Neural progenitor cell (in vitro differentiated cells): ENCODE measurements at regions not wholly inside any gene's neighbourhood (a gene's known extent, or its start where the extent isn't known, plus 50 kb on each side); places are given as distances from the start of the nearest gene placed in this dataset.

Source experiments
- EZH2phosphoT487 ChIP-seq: fragments of 200-600 bp; sonication (generic); IDR thresholded peaks from 2 replicates; pipeline ENCODE4 v1.6.1; 2017; ENCODE audit warnings: antibody characterized with exemption
- TF ChIP-seq, protein P1 (sequence below): fragments of 200-600 bp; sonication (generic); IDR thresholded peaks from 2 replicates; pipeline ENCODE4 v1.5.1; 2017; ENCODE audit warnings: antibody characterized with exemption, mild to moderate bottlenecking

DNA sequence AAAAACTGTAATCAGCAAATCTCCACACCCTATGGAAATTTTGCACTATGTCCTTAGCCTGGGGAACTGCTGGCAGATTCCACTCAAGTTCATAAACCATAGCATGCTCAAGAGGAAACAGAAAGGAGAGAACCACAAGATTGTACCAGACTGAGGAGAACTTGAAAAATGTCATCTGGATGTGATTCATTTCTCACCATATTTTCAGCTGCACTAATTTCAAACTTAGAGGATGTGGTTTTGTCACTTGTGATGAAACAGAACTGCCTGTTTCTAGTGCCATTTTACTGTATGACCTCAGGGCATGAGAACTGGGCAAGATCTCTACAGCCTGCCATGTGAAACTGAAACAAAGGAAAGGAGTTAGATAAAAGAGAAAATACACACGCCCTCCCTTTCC lies 1493.1 kb upstream of the FLRT2 start:
- TF ChIP-seq, protein P1, sequence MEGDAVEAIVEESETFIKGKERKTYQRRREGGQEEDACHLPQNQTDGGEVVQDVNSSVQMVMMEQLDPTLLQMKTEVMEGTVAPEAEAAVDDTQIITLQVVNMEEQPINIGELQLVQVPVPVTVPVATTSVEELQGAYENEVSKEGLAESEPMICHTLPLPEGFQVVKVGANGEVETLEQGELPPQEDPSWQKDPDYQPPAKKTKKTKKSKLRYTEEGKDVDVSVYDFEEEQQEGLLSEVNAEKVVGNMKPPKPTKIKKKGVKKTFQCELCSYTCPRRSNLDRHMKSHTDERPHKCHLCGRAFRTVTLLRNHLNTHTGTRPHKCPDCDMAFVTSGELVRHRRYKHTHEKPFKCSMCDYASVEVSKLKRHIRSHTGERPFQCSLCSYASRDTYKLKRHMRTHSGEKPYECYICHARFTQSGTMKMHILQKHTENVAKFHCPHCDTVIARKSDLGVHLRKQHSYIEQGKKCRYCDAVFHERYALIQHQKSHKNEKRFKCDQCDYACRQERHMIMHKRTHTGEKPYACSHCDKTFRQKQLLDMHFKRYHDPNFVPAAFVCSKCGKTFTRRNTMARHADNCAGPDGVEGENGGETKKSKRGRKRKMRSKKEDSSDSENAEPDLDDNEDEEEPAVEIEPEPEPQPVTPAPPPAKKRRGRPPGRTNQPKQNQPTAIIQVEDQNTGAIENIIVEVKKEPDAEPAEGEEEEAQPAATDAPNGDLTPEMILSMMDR: no peak
- TF ChIP-seq EZH2phosphoT487: no peak
